ENCODE measurements at regions not wholly inside any gene's neighbourhood (a gene's known extent, or its start where the extent isn't known, plus 50 kb on each side); places are given as distances from the start of the nearest gene placed in this dataset.
"Not testable (repeated sequence)": the region's sequence is repeated elsewhere in the genome, so short reads cannot be mapped to it uniquely, and the experiment has no call there.

- TF ChIP-seq CTCF (IDR thresholded peaks at IDR 0.05; ENCODE audit: insufficient read depth, low read depth, low read length); EZH2 (IDR thresholded peaks at IDR 0.05; ENCODE audit: insufficient read depth, low read length): not testable (repeated sequence)
These were observed 113.0 kb upstream of the CDH11 start for GRCh38 chr16:65234721-65235320.
